NCI-H82 treated with DMSO at 0.1 percent for 48 hours (cell line): ENCODE measurements at regions not wholly inside any gene's neighbourhood (a gene's known extent, or its start where the extent isn't known, plus 50 kb on each side); places are given as distances from the start of the nearest gene placed in this dataset.

Source experiments
- DNase-seq: peaks from one replicate; lab custom pipeline; 2025; ENCODE audit not compliant: unreplicated experiment; lab: John Stamatoyannopoulos, UW

DNA sequence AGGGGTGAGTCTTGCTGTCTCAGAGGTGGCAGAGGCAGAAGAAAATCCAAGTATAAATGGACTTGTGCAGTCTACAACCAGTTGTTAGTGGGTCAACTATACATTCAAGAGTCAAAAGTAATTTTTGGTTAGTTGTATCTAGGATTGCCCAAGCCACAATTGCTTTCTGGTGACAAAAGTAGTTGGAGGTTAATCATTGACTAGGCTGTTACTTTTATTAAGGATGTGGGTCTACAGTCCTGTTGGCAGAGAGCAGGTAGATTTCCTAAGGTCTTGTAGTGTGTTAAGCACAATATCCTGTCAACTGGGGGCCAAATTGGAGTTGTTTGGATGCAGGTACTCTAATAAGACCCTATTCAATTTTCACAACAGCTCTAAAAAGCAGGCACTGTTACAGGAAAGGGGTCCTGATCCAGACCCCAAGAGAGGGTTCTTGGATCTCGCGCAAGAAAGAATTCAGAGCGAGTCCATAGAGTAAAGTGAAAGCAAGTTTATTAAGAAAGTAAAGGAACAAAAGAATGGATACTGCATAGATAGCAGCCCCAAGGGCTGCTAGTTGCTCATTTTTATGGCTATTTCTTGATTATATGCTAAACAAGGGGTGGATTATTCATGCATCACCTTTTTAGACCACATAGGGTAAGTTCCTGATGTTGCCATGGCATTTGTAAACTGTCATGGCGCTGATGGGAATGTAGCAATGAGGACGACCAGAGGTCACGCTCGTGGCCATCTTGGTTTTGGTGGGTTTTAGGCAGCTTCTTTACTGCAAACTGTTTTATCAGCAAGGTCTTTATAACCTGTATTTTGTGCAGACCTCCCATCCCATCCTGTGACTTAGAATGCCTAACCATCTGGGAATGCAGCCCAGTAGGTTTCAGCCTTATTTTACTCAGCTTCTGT, 232.6 kb upstream of the SRRM4 start:
- no peak for DNase-seq

DNA sequence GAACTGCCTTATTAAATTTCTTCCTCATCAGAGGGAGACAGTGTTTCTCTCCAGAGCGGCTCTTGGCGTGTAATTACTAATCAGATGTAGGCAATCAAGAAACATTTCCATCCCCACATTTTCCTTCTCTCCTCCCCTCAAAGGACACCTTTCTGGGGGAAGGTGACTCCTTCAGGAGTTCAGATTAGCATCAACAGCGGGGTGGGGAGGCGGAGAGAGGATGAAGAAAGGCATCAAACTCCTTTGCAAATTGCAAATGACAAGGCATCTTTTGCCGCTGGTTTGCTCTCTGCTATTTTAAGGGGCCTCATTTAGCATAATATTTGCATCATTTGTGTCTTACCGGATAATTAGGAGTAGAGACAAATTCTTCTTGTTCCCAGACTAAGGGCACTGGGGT, 231.7 kb upstream of the SRRM4 start:
- no peak for DNase-seq

DNA sequence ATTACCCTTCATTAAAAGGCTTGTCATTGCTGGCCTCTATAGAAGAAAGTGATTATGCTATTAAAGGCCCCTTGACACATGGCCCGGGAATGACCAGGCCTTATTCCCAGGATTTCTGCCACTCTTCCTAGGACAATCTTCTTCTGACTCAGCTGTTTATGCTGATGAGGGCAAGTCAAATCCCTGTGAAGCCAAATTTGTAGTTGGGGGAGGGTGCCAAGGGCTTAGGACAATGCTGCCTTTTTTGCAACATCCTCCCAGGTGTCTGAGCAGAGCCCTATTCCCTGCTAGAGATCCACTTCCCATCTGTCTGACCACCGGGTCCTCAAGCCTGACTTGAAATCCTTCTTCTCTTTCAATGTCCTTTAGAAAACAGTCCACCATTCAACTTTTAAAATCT, 230.7 kb upstream of the SRRM4 start:
- no peak for DNase-seq

DNA sequence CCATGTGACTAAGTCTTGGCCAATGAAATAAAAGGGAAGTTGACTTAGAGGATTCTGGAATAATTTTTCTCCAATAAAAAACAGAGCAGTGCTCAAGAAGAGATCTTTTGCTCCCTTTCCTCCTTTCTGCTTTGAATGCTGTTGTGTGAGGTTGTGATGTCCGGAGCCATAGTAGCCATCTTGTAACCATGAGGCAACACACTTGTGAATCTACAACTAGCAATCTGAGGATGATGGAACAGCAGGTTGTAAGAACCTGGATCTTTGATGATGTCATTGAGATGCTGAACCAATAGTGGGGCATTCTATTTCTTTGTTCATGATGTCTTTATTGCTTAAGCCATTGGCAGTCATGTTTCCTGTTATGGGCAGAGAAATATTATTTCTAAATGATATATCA, 230.0 kb upstream of the SRRM4 start:
- no peak for DNase-seq

DNA sequence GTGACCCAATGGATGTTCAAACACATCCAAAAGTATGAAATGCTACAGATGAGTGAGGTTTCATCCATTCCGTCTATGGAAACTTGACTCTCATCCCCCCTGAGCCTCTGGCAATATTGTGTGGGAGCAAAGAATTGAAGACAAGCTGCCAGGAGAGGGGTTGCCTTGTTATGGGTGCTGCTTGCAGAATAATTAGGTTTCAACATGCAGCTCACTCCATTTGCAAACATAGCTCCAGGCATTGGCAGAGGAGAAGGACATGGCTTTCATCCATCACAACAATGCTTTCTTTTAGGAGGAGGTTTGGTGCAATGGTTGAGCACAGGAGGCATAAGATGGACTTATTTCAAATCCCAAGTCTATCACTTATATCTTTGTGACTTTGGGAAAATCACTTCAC, 220.7 kb upstream of the SRRM4 start:
- DNase-seq, result no peak

DNA sequence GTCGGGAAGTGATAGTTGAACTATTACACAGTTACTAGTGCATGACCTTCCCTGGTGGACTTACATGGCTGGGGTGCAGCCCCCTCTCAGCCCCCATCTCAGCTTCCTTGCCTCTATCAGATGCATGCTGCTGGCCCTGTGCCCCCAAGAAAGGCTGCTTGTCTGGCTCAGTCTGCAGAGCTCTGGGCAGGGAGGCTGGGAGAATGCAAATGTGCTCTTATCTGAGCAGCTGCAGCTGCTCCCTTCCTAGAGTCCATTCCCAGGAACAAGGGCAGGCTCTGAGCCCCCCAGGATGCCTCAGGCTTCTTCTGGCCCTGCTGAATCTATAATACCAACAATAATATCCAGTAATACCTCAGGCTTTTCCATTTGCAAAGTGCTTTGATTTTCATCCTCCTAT, 218.1 kb upstream of the SRRM4 start:
- DNase-seq, result no peak

DNA sequence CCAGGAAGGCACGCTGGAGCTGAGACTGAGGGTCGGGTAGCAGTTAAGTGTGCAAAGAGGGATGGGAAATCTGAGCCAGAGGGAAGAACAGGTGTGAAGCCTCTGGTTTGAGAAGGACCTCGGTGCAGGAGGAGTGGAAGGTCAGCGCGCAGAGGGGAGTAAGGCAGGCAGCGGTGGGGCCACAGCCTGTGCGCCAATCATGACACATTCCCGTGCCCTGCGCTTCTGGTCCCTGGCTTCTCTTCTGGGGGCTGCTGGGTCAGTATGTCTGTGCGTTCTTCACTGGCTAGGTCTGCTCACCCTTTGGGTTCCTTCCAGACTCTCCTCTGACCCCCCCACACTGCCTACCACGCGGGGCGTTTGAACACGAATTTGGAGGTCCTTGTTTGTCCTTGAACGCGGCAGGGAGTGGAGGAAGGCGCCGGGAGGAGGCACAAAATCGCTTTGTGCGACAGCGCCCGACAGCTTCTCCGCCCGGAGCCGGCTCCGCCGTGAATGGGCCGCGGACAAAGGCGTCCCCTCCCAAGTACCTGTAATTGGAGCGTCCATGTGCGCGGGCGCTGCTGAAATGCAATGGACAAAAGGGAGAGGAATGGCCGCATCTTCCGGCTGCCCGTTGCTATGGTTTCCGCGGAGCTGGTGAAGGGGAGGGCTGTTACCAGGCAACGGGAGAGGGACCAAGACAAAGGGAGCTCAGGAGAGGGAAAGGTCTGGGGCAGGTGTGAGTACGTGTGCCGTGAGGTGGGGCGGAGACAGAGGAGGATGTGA, 207.2 kb upstream of the SRRM4 start:
- no peak for DNase-seq

DNA sequence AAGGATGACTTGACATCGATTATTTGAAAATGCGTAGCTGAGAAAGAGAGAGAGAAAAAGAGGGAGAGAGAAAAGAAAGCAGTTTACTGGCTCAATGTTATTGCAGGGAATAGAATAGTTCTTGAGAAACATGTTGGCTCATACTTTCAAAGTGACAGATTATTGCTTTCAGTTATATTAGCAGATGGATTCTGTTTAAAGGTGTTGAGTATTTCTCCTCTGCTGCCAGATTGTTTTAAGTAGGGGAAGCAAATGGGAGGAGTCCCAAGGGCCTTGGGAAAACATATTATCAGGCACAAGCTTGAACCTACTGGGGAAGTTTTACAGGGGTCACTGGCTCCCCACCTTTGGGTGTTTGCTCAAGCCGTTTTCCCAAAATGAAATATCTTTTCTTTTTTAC, 203.8 kb upstream of the SRRM4 start:
- DNase-seq, result no peak

DNA sequence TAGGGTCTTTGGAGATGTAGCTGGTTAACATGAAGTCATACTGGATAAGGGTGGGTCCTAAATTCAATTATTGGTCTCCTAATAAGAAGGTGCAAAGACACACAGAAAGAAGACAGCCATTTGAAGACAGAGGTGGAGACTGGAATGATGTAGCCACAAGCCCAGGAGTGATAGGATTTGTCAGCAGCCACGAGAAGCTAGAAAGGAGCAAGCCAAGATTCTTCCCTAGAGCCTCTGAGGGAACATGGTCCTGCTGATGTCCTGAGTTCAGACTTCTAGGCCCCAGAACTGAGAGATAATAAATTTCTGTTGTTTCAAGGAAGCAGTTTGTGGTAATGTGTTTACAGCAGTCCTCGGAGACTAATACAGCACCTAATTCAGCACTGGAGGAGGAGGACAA, 203.3 kb upstream of the SRRM4 start:
- no peak for DNase-seq

DNA sequence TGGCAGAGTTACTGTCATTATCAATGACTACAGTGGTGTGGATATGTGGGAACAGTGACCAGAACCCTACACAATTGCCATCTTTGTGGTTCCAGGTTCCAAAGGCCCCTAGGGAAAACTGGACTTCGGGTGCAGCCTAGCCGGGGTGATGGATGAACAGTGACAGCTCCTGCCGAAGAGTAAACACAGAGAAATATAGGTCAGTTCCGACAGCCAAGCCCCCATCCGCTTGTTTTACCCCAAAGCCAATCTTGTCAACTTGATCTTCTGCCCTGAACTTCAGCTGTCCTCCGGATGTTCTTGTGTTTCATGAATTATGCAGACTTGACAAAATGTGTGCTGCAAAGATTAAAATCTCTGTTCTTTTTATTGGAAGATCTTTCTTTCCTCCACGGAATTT, 200.4 kb upstream of the SRRM4 start:
- DNase-seq, result no peak

DNA sequence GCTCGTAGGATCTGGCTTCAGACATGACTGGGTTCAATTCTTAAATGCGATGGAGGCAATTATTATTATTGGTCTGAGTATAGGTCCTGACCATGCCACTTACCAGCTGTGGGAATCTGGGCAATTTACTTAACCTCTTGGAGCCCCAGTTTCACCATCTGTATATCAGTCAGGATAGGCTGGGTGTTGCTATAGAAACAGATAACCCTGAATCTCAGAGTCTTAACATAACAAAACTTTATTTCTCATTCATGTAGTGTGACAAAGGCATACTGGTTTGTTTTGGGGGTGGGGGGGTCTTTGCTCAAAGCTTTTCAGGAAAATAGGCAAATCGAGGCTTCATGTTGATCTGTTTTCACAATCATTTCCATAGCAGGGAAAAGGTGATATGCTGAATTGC, 199.6 kb upstream of the SRRM4 start:
- no peak for DNase-seq

DNA sequence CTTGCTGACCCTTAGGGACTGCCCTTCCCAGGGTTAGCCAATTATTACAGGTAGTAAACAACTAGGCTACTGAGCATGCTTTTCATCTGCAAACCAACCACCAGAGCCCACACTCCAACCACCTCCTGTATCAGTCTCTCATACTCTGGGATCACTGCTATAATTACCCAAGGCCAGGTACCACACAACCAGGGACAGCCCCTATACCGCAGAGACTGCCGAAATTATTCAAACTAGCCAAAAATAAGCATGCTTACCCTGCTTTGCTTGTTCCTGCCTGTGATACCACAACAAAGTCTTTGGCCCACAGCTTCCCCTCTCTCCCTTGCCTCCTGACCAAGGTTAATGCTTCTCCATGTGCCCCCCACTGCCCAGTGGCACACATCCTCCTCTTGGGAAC, 197.6 kb upstream of the SRRM4 start:
- DNase-seq, result no peak

DNA sequence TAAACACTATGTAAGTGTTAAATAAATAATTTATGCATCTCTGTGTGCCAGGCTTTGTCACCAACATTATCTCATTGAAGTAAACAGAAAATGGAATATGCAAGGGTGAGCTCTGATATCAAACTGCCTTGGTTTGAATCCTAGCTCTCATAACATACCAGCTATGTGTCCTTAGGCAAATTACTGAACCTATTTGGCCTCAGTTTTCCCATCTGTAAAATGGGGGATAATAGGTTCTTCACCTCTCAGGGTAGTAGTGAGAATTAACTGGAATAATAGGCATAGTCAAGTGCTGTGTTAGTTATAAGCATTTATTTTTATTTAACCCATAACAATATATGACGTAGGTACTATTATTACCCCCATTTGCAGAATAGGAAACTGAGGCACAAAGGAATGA, 190.8 kb upstream of the SRRM4 start:
- no peak for DNase-seq

DNA sequence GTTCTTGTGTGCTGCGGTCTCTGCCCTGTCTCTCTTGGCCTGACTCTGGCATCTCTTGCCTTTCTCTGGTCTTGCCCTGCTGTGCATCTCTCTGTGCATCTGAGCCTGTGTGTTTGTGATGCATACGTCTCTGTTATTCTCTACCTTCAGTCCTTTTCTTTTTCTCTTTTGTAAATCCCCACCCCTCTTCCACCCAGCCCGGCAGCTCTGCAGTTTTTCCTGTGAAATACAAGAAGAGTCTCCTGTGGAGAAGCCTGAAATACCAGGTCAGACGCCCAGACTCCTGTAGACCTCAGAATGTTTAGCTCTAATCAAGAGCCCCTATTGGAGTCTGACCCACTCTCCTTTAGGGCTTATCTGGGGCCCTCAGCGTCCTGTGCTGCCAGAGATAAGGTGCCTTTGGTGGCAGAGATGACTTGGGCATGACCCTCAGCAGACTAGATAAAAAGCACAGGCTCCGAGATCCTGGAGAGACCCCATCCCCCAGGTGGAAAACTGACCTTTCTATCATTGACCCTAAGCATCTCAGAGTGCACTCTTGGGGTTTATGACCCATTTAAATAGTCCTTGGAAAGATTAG, 167.5 kb upstream of the SRRM4 start:
- DNase-seq, result no peak

DNA sequence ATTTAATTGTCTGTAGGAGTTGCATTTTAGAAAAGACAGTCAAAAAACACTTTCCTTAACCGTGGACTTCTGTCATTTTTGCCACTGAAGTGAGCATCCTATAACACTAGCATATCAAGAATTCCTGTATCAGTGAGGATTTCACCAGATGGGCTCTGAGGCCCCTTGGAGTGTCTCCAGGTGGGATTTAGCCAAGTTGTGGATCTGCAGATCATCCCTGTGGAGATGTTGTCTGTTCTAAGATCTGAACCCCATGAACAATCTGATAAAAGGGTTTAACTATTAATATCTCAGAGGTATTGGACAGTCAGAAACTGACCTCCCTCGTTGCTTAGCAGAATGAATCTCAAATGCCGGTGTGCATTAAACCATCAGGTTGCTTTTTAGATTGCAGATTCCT, 165.0 kb upstream of the SRRM4 start:
- DNase-seq, result no peak

DNA sequence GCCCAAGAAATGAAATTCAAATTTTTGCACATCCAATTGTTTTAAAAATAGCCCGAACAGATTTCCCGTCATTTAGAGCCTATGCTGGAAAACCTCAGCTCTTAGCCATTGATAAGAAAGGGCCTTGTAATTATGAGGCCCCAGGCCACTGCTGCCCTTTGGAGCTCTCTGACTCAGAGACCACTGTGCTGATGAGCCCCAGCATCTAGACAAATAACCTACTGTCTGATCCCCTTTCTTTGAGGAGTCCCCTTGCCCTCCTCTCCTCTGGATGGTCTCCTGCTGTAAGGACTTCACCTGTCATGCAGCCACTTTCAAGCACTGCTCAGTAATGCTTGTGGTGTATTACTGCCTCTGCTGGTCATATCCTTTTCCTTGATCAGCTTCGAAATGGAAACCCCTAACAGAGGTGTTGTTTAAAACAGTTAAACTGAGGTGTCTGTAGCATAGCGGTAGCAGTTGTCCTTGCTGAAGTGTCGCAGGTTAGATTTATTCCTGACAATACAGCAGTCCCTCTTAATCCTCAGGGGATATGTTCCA, 159.9 kb upstream of the SRRM4 start:
- no peak for DNase-seq

DNA sequence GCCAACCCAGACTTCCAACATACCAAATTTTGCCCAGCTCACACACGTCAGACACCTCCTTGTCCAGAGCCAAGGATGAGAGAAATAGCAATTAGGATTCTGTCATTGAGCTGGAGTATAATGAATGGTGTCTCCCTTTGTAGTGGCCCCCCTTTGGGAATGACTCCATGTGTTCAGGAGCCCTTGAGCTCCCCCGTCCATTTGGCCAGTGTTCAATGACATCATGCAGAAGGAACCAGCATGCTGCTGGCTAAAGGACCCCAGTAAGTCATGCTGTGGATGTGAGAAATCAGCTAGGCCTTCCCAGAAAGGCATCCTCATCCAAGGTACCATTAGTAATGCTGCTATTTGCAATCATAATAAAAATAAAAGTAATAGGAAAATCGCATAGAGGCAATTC, 158.8 kb upstream of the SRRM4 start:
- no peak for DNase-seq

DNA sequence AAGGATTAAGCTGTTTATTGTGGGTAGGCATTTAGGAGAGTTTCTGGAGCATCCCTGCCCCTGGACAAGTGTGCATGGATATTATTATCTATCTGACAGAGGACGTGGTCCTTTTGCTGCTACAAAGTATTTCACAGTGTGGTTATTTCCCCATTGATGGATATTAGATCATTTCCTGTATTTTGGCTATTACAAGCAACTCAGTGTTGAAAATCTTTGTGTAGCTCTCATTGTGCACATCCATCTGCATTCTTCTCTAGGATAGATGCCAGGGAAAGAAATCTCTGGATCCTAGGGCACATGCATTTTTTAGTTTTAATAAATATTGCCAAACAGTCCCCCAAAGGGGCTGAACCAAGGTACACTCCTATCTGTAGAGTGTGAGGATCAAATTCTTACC, 154.3 kb upstream of the SRRM4 start:
- no peak for DNase-seq

DNA sequence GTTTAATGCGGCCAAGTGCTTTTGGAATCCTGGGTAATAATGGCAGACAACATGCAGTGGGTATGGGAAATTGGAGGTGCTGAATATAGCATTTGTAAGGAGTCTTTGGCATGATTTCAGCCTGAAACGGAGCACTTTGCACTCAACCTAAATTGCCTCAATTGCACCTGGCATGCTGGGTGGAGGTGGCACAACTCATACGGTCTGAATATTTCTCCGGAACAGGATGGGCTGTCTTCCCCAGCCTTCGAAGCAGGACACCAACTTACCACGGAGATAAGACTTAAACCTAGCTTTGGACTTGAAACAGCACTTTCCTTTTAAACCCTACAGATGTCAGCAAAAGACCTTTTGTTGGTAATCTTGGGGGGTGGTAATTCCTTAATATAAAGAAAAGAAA, 153.7 kb upstream of the SRRM4 start:
- no peak for DNase-seq

DNA sequence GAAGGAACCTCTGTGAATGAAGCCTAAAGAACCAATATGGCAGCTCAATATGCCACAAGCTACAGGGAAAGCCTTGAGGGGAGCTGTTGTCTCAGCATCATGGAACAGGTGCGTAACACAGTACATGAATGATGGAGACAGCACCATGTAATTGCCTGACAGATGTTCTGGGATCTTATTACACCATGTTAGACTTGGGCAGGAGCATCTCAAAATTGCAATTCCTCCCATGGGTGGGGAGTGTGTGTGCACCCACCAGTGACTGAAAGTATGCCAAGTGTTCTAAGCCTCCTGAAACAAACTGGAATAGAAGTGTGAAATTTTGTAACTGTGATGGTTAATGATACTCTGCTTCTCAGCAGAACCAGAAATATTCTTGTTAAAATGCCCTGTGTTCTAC, 151.0 kb upstream of the SRRM4 start:
- DNase-seq, result no peak

DNA sequence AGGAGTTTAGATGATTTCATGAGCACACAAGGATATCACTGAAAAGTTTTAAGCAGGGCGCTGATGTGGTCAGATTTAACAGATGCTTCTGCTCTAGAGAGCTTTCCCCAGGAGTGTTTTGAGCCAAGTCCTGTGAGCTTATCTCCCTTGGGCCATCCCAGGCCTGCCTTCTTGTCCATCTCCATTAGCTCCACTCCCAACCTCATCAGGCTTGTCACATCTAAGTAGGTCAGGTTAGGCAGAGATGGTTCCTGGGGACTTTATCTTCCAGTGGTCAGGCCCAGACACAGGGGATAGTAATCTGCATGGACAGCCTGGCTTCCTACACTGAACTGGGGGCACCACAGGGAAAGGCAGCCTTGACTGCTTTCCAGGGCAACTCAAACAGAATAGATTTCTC, 145.4 kb upstream of the SRRM4 start:
- DNase-seq, result no peak

DNA sequence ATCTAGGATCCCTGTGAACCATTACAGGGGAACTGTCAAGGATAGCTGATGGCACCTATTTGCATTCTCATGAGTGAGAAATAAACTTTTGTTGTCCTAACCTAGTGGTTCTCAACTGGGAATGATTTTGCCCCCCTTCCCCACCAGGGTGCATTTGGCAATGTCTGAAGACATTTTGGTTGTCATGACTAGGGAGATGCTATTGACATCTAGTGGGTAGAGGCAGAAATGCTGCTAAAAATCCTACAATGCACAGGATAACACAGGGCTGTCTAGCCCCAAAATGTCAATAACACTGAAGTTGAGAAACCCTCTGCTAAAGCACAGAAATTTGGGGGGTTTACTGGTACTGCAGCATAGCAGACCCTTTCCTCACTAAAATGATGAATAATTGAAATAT, 140.9 kb upstream of the SRRM4 start:
- DNase-seq, result no peak
